Mesendoderm (in vitro differentiated cells): ENCODE measurements at regions not wholly inside any gene's neighbourhood (a gene's known extent, or its start where the extent isn't known, plus 50 kb on each side); places are given as distances from the start of the nearest gene placed in this dataset.
A peak's percentile ranks its signal among the peaks of the same experiment; 100 is the strongest.

Experiments
- DNase-seq: peaks from one replicate; pipeline ENCODE4 v3.0.0; 2013
- H2AK5ac ChIP-seq: 2 replicates; pipeline ENCODE4 v1.6.1; 2013; ENCODE audit warnings: low read length, inconsistent platforms
- H2BK120ac ChIP-seq: 2 replicates; pipeline ENCODE4 v1.6.1; 2013; ENCODE audit warnings: low read depth, mild to moderate bottlenecking, low read length, moderate library complexity, mixed read lengths
- H2BK15ac ChIP-seq: replicated peaks from 2 replicates; pipeline ENCODE4 v1.6.1; 2013; ENCODE audit warnings: low read depth, mild to moderate bottlenecking, moderate library complexity
- H2BK5ac ChIP-seq: 2 replicates; pipeline ENCODE4 v1.6.1; 2013; ENCODE audit warnings: low read length, inconsistent platforms
- H3K18ac ChIP-seq: 2 replicates; pipeline ENCODE4 v1.6.1; 2013; ENCODE audit warnings: mild to moderate bottlenecking, low read length, mixed read lengths
- H3K23ac ChIP-seq: one replicate; pipeline ENCODE4 v1.6.1; 2013; ENCODE audit warnings: low read length
- H3K27ac ChIP-seq: 2 replicates; pipeline ENCODE4 v1.5.1; 2013; ENCODE audit warnings: low read depth, mild to moderate bottlenecking, inconsistent platforms, low read length, moderate library complexity
- H3K27me3 ChIP-seq: 2 replicates; pipeline ENCODE4 v1.6.1; 2013; ENCODE audit warnings: low read length, control low read depth, mild to moderate bottlenecking, inconsistent platforms; ENCODE audit not compliant: insufficient read depth, poor library complexity
- H3K36me3 ChIP-seq: 2 replicates; pipeline ENCODE4 v1.6.1; 2013; ENCODE audit warnings: low read length, inconsistent platforms; ENCODE audit not compliant: control insufficient read depth, insufficient read depth
- H3K4ac ChIP-seq: one replicate; pipeline ENCODE4 v1.6.1; 2013; ENCODE audit warnings: low read depth, mild to moderate bottlenecking, low read length, moderate library complexity
- H3K4me1 ChIP-seq: 2 replicates; pipeline ENCODE4 v1.6.1; 2013; ENCODE audit warnings: low read depth, low read length, inconsistent platforms; ENCODE audit not compliant: control insufficient read depth
- H3K4me2 ChIP-seq: 2 replicates; pipeline ENCODE4 v1.6.1; 2013; ENCODE audit warnings: low read length
- H3K4me3 ChIP-seq: 2 replicates; pipeline ENCODE4 v1.5.1; 2013; ENCODE audit warnings: mild to moderate bottlenecking, low read length
- H3K56ac ChIP-seq: one replicate; pipeline ENCODE4 v1.6.1; 2013; ENCODE audit warnings: low read length
- H3K79me1 ChIP-seq: 2 replicates; pipeline ENCODE4 v1.6.1; 2013; ENCODE audit warnings: low read length, inconsistent platforms
- H3K79me2 ChIP-seq: 2 replicates; pipeline ENCODE4 v1.6.1; 2013; ENCODE audit warnings: mild to moderate bottlenecking, low read length; ENCODE audit not compliant: control insufficient read depth, insufficient read depth
- H3K9ac ChIP-seq: 2 replicates; pipeline ENCODE4 v1.6.1; 2013; ENCODE audit warnings: low read length, inconsistent platforms
- H4K5ac ChIP-seq: one replicate; pipeline ENCODE4 v1.6.1; 2013; ENCODE audit warnings: low read length
- H4K8ac ChIP-seq: one replicate; pipeline ENCODE4 v1.6.1; 2013; ENCODE audit warnings: low read depth, mild to moderate bottlenecking, control low read depth, low read length, moderate library complexity
- WGBS: extraction: QIAGEN DNeasy Blood & Tissue Kit; methylation state at CpG from one replicate; pipeline ENCODE4 v1.1.7; 2013; ENCODE audit warnings: low lambda C conversion rate, missing lambda C conversion rate; ENCODE audit not compliant: insufficient coverage; ENCODE audit errors: extremely low coverage; 5-methylcytosine and 5-hydroxymethylcytosine counted together

DNA sequence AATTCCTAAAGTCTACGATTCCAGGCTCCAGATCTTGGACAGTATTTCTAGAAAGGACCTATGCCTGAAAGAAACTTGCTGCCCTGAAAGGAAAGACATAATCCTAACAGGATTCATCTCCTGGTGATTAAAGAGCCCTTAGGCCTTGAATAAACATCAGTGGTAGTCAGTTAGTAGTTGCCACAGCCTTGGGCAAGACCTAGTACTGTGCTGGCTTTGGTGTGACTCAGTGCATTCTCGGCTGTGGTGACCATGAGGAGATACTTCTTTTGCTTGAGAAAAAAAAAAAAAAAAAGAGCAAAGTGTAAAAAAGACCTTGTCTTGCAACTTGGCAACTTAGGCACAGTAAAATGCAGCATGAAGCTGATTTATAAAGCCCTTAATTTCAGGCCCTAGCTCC, 188.2 kb downstream of the DCAF12L2 start:
- no peaks in the 10 kb centered on the region for H3K79me1 ChIP-seq
- no peaks in the 10 kb centered on the region for H3K36me3 ChIP-seq
- H3K56ac ChIP-seq = no peak overlapping the region
- no peak overlapping the region for H4K5ac ChIP-seq
- no peaks in the 10 kb centered on the region for H3K27me3 ChIP-seq
- no peaks in the 10 kb centered on the region for H3K4me1 ChIP-seq
- H4K8ac ChIP-seq = no peak overlapping the region
- WGBS = no CpG with 5 or more reads among the region's 2 CpGs
- no peaks in the 10 kb centered on the region for H3K79me2 ChIP-seq
- no peak overlapping the region for H3K18ac ChIP-seq
- no peak overlapping the region for H2AK5ac ChIP-seq
- H3K27ac ChIP-seq = no peak overlapping the region
- H3K4ac ChIP-seq = no peak overlapping the region
- DNase-seq = no peak
- no peak overlapping the region for H2BK120ac ChIP-seq
- no peak overlapping the region for H2BK15ac ChIP-seq
- no peak overlapping the region for H3K9ac ChIP-seq
- no peak overlapping the region for H3K4me2 ChIP-seq
- no peak overlapping the region for H2BK5ac ChIP-seq
- no peak overlapping the region for H3K4me3 ChIP-seq
- H3K23ac ChIP-seq = no peak overlapping the region

DNA sequence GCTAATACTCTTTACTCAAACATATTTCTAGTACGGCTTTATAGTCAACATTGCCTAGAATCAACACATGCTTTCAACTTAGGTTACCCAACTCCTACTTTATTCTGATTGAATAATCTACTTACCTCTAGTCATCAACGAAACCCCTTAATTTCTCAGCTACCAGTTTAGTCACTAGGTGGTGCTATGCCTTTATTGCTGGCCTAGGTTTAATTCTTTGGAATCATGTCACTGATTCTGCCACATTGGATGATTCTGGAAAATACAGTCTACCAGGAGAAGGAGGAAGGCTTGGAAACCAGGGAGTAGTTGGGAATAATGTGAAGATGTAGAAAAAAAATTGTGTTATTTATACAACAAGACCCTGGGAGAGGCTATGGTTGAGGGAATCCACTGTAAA, 167.7 kb downstream of the DCAF12L2 start:
- no peak overlapping the region for H2BK120ac ChIP-seq
- no peak overlapping the region for H3K56ac ChIP-seq
- no peak overlapping the region for H3K18ac ChIP-seq
- peak; percentile 42 for DNase-seq
- H3K4ac ChIP-seq = no peak overlapping the region
- no peak overlapping the region for H3K27ac ChIP-seq
- no peak overlapping the region for H4K8ac ChIP-seq
- H3K4me3 ChIP-seq = no peak overlapping the region
- no peak overlapping the region for H3K23ac ChIP-seq
- no peaks in the 10 kb centered on the region for H3K79me2 ChIP-seq
- H2BK15ac ChIP-seq = no peak overlapping the region
- H3K4me2 ChIP-seq = no peak overlapping the region
- H2BK5ac ChIP-seq = no peak overlapping the region
- H3K27me3 ChIP-seq = no peaks in the 10 kb centered on the region
- no peak overlapping the region for H3K9ac ChIP-seq
- H2AK5ac ChIP-seq = no peak overlapping the region
- no peaks in the 10 kb centered on the region for H3K36me3 ChIP-seq
- no peak overlapping the region for H4K5ac ChIP-seq
- no peaks in the 10 kb centered on the region for H3K4me1 ChIP-seq
- WGBS = no CpG with 5 or more reads among the region's 2 CpGs
- no peaks in the 10 kb centered on the region for H3K79me1 ChIP-seq

DNA sequence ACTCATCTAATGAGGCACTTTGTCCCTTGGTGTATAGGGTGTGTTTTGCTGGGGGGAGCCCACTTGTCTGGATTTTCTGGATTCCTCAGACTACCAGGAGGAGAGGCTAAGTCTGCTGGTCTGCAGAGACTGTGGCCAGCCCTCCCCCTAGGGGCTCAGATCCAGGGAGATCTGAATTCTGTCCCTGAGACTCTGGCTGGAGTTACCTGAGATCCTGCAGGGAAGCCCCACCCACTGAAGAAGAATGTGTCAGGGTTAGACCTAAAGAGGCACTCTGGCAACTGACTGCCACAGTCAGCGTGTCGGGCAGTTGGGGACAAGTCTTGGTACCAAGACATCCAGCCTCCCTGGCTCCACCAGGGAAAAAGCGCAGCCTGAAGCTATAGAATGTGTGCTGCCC, 138.9 kb downstream of the DCAF12L2 start:
- no peak overlapping the region for H3K56ac ChIP-seq
- H3K23ac ChIP-seq = no peak overlapping the region
- H3K9ac ChIP-seq = no peak overlapping the region
- no peaks in the 10 kb centered on the region for H3K27me3 ChIP-seq
- no peak overlapping the region for H3K4me2 ChIP-seq
- DNase-seq = peak; percentile 19
- H4K8ac ChIP-seq = no peak overlapping the region
- no peak overlapping the region for H3K4me3 ChIP-seq
- H3K4ac ChIP-seq = no peak overlapping the region
- no peak overlapping the region for H2BK5ac ChIP-seq
- H2BK15ac ChIP-seq = no peak overlapping the region
- H3K27ac ChIP-seq = no peak overlapping the region
- no peaks in the 10 kb centered on the region for H3K36me3 ChIP-seq
- H2BK120ac ChIP-seq = no peak overlapping the region
- peak overlapping the region; percentile 43 for H3K18ac ChIP-seq
- no peaks in the 10 kb centered on the region for H3K4me1 ChIP-seq
- no CpG with 5 or more reads among the region's 3 CpGs for WGBS
- no peak overlapping the region for H2AK5ac ChIP-seq
- H3K79me2 ChIP-seq = no peaks in the 10 kb centered on the region
- no peak overlapping the region for H4K5ac ChIP-seq
- no peaks in the 10 kb centered on the region for H3K79me1 ChIP-seq

DNA sequence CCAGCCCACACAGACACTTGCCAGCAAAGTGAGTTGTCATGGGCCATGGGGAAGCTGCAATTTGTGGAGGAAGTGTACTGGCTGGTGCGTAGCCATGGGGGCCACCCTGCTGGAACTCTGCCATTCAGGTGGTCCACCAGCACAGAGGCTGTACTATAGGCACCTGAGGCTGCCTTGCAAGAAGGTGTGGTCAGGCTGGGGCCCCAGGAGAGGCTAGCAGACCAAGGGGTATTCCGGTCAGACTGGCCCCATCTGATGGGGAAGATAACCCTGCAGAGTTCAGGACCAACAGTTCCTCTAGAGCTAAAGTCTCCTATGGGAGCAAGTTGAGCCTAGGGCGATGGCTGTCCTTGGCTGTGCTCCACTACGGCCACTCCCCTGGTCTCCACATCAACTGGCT, 136.1 kb downstream of the DCAF12L2 start:
- H3K4me3 ChIP-seq = no peak overlapping the region
- H3K36me3 ChIP-seq = no peaks in the 10 kb centered on the region
- H3K79me2 ChIP-seq = no peaks in the 10 kb centered on the region
- H4K5ac ChIP-seq = no peak overlapping the region
- no CpG with 5 or more reads among the region's 4 CpGs for WGBS
- H2BK120ac ChIP-seq = no peak overlapping the region
- H3K79me1 ChIP-seq = no peaks in the 10 kb centered on the region
- H3K18ac ChIP-seq = no peak overlapping the region
- no peak overlapping the region for H3K4ac ChIP-seq
- no peak overlapping the region for H2AK5ac ChIP-seq
- no peak overlapping the region for H3K23ac ChIP-seq
- no peak overlapping the region for H4K8ac ChIP-seq
- no peak for DNase-seq
- no peak overlapping the region for H3K56ac ChIP-seq
- no peak overlapping the region for H3K4me2 ChIP-seq
- H3K4me1 ChIP-seq = no peaks in the 10 kb centered on the region
- no peak overlapping the region for H2BK5ac ChIP-seq
- H3K27me3 ChIP-seq = no peaks in the 10 kb centered on the region
- no peak overlapping the region for H3K9ac ChIP-seq
- H2BK15ac ChIP-seq = no peak overlapping the region
- no peak overlapping the region for H3K27ac ChIP-seq

DNA sequence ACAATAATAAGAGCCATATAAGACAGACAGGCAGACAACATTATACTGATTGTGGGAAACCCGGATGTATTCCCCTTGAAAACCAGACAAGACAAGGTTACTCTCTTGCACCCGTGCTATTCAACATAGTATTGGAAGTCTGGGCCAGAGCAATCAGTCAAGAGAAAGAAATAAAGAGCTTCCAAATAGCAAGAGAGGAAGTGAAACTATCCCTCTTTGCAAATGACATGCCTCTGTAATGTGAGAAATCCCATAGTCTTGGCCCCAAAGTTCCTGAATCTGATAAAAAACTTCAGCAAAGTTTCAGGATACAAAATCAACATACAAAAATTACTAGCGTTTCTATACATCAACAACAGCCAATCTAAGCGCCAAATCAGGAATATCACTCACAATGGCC, 102.1 kb downstream of the DCAF12L2 start:
- H3K27me3 ChIP-seq = no peaks in the 10 kb centered on the region
- H3K4me1 ChIP-seq = no peaks in the 10 kb centered on the region
- H3K79me1 ChIP-seq = no peaks in the 10 kb centered on the region
- H3K23ac ChIP-seq = no peak overlapping the region
- H4K8ac ChIP-seq = no peak overlapping the region
- no peak overlapping the region for H2AK5ac ChIP-seq
- no peak for DNase-seq
- no peaks in the 10 kb centered on the region for H3K36me3 ChIP-seq
- H3K4me2 ChIP-seq = no peak overlapping the region
- no peak overlapping the region for H2BK120ac ChIP-seq
- no peak overlapping the region for H2BK5ac ChIP-seq
- H3K27ac ChIP-seq = no peak overlapping the region
- no peak overlapping the region for H3K56ac ChIP-seq
- no peaks in the 10 kb centered on the region for H3K79me2 ChIP-seq
- no CpG with 5 or more reads among the region's 4 CpGs for WGBS
- no peak overlapping the region for H4K5ac ChIP-seq
- H3K9ac ChIP-seq = no peak overlapping the region
- no peak overlapping the region for H3K18ac ChIP-seq
- H3K4me3 ChIP-seq = no peak overlapping the region
- no peak overlapping the region for H2BK15ac ChIP-seq
- no peak overlapping the region for H3K4ac ChIP-seq

DNA sequence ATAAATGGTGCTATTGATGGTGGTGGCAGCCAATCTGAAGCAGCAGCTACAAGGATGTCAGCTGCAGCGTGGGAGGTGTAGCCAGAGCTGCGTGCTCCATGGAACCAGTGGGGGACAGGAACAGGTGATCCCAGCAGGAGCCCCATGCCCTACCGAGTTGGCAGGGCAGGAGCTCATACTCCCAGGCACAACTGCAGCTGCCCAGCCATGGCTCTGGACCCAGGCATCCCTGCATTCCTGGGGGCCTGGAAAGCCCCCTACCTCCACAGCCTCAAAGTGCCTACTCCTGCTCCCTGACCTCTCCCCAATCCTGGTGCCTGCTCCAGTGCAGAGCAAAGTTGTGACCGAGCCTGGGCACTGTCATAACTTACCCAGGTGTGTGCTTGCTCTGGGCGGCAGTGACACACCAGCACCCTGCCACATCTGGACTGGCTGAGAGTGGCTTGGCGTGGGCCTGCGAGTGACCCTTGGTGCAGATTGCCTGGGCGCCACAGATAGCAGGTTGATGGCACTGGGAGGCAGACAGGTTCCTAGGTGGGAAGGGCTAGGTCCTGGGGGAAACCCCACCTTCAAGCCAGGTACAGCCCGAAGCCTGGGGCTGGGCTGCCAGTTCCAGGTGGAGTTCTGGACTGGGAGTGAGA, 101.1 kb downstream of the DCAF12L2 start:
- Histone ChIP-seq H3K36me3 (no peaks in the 10 kb centered on the region), H4K8ac (no peak overlapping the region), H2AK5ac (no peak overlapping the region), H2BK5ac (no peak overlapping the region), H3K23ac (no peak overlapping the region), H2BK120ac (no peak overlapping the region), H3K27me3 (no peaks in the 10 kb centered on the region), H3K4me3 (no peak overlapping the region), H4K5ac (no peak overlapping the region), H3K79me1 (no peaks in the 10 kb centered on the region), H3K4me1 (no peaks in the 10 kb centered on the region), H3K18ac (no peak overlapping the region), H3K4ac (no peak overlapping the region), H3K4me2 (no peak overlapping the region), H3K9ac (no peak overlapping the region), H3K27ac (no peak overlapping the region), H3K56ac (no peak overlapping the region), H2BK15ac (no peak overlapping the region), H3K79me2 (no peaks in the 10 kb centered on the region)
- no peak for DNase-seq
- WGBS = no CpG with 5 or more reads among the region's 9 CpGs
